Adrenal gland (tissue), 5 donors: ENCODE measurements at regions not wholly inside any gene's neighbourhood (a gene's known extent, or its start where the extent isn't known, plus 50 kb on each side); places are given as distances from the start of the nearest gene placed in this dataset.
"Not testable (repeated sequence)": the region's sequence is repeated elsewhere in the genome, so short reads cannot be mapped to it uniquely, and the experiment has no call there.

Source experiments
- POLR2A ChIP-seq, 2 donors: fragments of 450-650 bp; IDR thresholded peaks; one replicate each; pipeline ENCODE4 v1.6.1; 2017; ENCODE audit warnings: antibody characterized with exemption in 2 of 2, mild to moderate bottlenecking in 2 of 2, moderate library complexity in 1 of 2
- TF ChIP-seq, protein P1 (sequence below), 6 experiments: fragments of 450-650 bp in 4 of 6; fragments of 200-600 bp in 2 of 6; sonication (generic) in 1 of 6; IDR thresholded peaks; 1 replicate in 5 of 6; 2 replicates in 1 of 6; pipeline versions ENCODE4 v1.5.1 to v1.8.0; 2016 to 2021; ENCODE audit warnings: antibody characterized with exemption in 6 of 6, mild to moderate bottlenecking in 2 of 6, moderate library complexity in 1 of 6
- donor health status: DM: no; HTN: no; CAD: no.

DNA sequence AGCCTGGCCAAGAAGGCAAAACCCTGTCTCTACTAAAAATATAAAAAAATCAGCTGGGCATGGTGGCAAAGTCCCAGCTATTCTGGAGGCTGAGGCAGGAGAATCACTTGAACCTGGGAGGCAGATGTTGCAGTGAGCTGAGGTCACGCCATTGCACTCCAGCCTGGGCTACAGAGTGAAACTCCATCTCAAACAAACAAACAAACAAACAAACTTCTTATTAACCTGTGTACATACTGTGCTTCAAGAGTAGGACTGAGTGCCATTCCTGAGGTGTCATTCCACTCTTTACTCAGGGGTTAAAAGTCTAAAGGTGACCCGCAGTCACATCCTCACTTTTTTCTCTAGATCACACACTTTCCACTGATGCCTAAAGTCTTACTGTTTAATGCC lies 169.4 kb upstream of the MKLN1 start:
- TF ChIP-seq, protein P1, sequence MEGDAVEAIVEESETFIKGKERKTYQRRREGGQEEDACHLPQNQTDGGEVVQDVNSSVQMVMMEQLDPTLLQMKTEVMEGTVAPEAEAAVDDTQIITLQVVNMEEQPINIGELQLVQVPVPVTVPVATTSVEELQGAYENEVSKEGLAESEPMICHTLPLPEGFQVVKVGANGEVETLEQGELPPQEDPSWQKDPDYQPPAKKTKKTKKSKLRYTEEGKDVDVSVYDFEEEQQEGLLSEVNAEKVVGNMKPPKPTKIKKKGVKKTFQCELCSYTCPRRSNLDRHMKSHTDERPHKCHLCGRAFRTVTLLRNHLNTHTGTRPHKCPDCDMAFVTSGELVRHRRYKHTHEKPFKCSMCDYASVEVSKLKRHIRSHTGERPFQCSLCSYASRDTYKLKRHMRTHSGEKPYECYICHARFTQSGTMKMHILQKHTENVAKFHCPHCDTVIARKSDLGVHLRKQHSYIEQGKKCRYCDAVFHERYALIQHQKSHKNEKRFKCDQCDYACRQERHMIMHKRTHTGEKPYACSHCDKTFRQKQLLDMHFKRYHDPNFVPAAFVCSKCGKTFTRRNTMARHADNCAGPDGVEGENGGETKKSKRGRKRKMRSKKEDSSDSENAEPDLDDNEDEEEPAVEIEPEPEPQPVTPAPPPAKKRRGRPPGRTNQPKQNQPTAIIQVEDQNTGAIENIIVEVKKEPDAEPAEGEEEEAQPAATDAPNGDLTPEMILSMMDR (IDR thresholded peaks at IDR 0.05), result not testable (repeated sequence)
- not testable (repeated sequence) for TF ChIP-seq POLR2A (IDR thresholded peaks at IDR 0.05)
